H9 (cell line): ENCODE measurements at regions not wholly inside any gene's neighbourhood (a gene's known extent, or its start where the extent isn't known, plus 50 kb on each side); places are given as distances from the start of the nearest gene placed in this dataset.

ENCODE experiments used
- DNase-seq: peaks from one replicate; pipeline ENCODE4 v3.0.0-alpha.2; 2017
- H2AFZ ChIP-seq: one replicate; pipeline ENCODE4 v1.6.1; 2013; ENCODE audit warnings: mild to moderate bottlenecking, low read length, control low read depth, moderate library complexity
- H2AK5ac ChIP-seq: 2 replicates; pipeline ENCODE4 v1.6.1; 2013; ENCODE audit warnings: low read length, control low read depth, mixed read lengths; ENCODE audit not compliant: insufficient read length
- H2BK120ac ChIP-seq: one replicate; pipeline ENCODE4 v1.6.1; 2013; ENCODE audit warnings: low read depth, mild to moderate bottlenecking, low read length, control low read depth, inconsistent platforms; ENCODE audit not compliant: poor library complexity, severe bottlenecking
- H2BK12ac ChIP-seq: 2 replicates; pipeline ENCODE4 v1.6.1; 2013; ENCODE audit warnings: low read length, control low read depth, mixed read lengths, low read depth; ENCODE audit not compliant: insufficient read length
- H2BK15ac ChIP-seq: 2 replicates; pipeline ENCODE4 v1.6.1; 2013; ENCODE audit warnings: low read depth, low read length, control low read depth
- H2BK20ac ChIP-seq: one replicate; pipeline ENCODE4 v1.6.1; 2013; ENCODE audit warnings: low read depth, mild to moderate bottlenecking, low read length, control low read depth, inconsistent platforms; ENCODE audit not compliant: poor library complexity, severe bottlenecking
- H2BK5ac ChIP-seq: 2 replicates; pipeline ENCODE4 v1.6.1; 2013; ENCODE audit warnings: low read length, control low read depth, mixed read lengths; ENCODE audit not compliant: insufficient read length
- H3K14ac ChIP-seq: 2 replicates; pipeline ENCODE4 v1.6.1; 2013; ENCODE audit warnings: low read length, control low read depth; ENCODE audit not compliant: insufficient read depth
- H3K18ac ChIP-seq: 2 replicates; pipeline ENCODE4 v1.6.1; 2013; ENCODE audit warnings: low read depth, mild to moderate bottlenecking, mixed read lengths, low read length, control low read depth; ENCODE audit not compliant: insufficient read length
- H3K23ac ChIP-seq: 2 replicates; pipeline ENCODE4 v1.6.1; 2013; ENCODE audit warnings: low read length, control low read depth, mixed read lengths, low read depth; ENCODE audit not compliant: insufficient read length
- H3K23me2 ChIP-seq: 2 replicates; pipeline ENCODE4 v1.6.1; 2013; ENCODE audit warnings: low read depth, mild to moderate bottlenecking, mixed read lengths, low read length, control low read depth; ENCODE audit not compliant: insufficient read length, poor library complexity, severe bottlenecking
- H3K27ac ChIP-seq: 2 replicates; pipeline ENCODE4 v1.5.1; 2013; ENCODE audit warnings: low read length, control low read depth, mixed read lengths, low read depth; ENCODE audit not compliant: insufficient read length
- H3K27me3 ChIP-seq: 2 replicates; pipeline ENCODE4 v1.6.1; 2013; ENCODE audit warnings: low read length, control low read depth, inconsistent platforms; ENCODE audit not compliant: insufficient read depth
- H3K4ac ChIP-seq: 2 replicates; pipeline ENCODE4 v1.6.1; 2013; ENCODE audit warnings: low read depth, mild to moderate bottlenecking, control low read depth, inconsistent platforms, low read length, moderate library complexity
- H3K4me1 ChIP-seq: 2 replicates; pipeline ENCODE4 v1.6.1; 2013; ENCODE audit warnings: low read length, control low read depth, inconsistent platforms; ENCODE audit not compliant: insufficient read depth
- H3K4me2 ChIP-seq: 2 replicates; pipeline ENCODE4 v1.6.1; 2013; ENCODE audit warnings: low read length, control low read depth, mixed read lengths; ENCODE audit not compliant: insufficient read length, insufficient read depth
- H3K56ac ChIP-seq: 2 replicates; pipeline ENCODE4 v1.6.1; 2013; ENCODE audit warnings: low read depth, mild to moderate bottlenecking, mixed read lengths, low read length, control low read depth; ENCODE audit not compliant: insufficient read length
- H3K79me1 ChIP-seq: 2 replicates; pipeline ENCODE4 v1.6.1; 2013; ENCODE audit warnings: low read depth, mild to moderate bottlenecking, moderate library complexity, low read length, control low read depth, inconsistent platforms; ENCODE audit not compliant: insufficient read depth, poor library complexity, severe bottlenecking
- H3K79me2 ChIP-seq: 2 replicates; pipeline ENCODE4 v1.6.1; 2013; ENCODE audit warnings: low read length, control low read depth, inconsistent platforms; ENCODE audit not compliant: insufficient read depth
- H3K9ac ChIP-seq: 2 replicates; pipeline ENCODE4 v1.6.1; 2013; ENCODE audit warnings: low read length, control low read depth, mixed read lengths; ENCODE audit not compliant: insufficient read length; ENCODE audit errors: extremely low read depth
- H3K9me3 ChIP-seq: one replicate; pipeline ENCODE4 v1.6.1; 2013; ENCODE audit warnings: low read depth, low read length, inconsistent platforms; ENCODE audit not compliant: control insufficient read depth
- H3T11ph ChIP-seq: one replicate; pipeline ENCODE4 v1.6.1; 2013; ENCODE audit warnings: mild to moderate bottlenecking, low read length, control low read depth, inconsistent platforms
- H4K20me1 ChIP-seq: one replicate; pipeline ENCODE4 v1.6.1; 2013; ENCODE audit not compliant: control insufficient read depth, insufficient read length, insufficient read depth
- H4K5ac ChIP-seq: 2 replicates; pipeline ENCODE4 v1.6.1; 2013; ENCODE audit warnings: low read depth, mild to moderate bottlenecking, mixed read lengths, low read length, control low read depth; ENCODE audit not compliant: insufficient read length
- H4K8ac ChIP-seq: replicated peaks from 2 replicates; pipeline ENCODE4 v1.6.1; 2013; ENCODE audit warnings: low read length, control low read depth, mixed read lengths, low read depth; ENCODE audit not compliant: insufficient read length
- H4K91ac ChIP-seq: 2 replicates; pipeline ENCODE4 v1.6.1; 2013; ENCODE audit warnings: low read depth, mild to moderate bottlenecking, moderate library complexity, mixed read lengths, low read length, control low read depth; ENCODE audit not compliant: insufficient read length
- H3K27ac Mint-ChIP-seq, 3 experiments: 2 replicates in 2 of 3; 3 replicates in 1 of 3; pipeline ENCODE4 v1.8.0; 2020 to 2021; ENCODE audit warnings: mixed read lengths in 3 of 3, mild to moderate bottlenecking in 1 of 3, moderate library complexity in 1 of 3
- H3K27me3 Mint-ChIP-seq: 2 replicates; pipeline ENCODE4 v1.8.0; 2021; ENCODE audit warnings: low read depth, mild to moderate bottlenecking, moderate library complexity, mixed read lengths
- H3K36me3 Mint-ChIP-seq, 3 experiments: 2 replicates in 2 of 3; 3 replicates in 1 of 3; pipeline ENCODE4 v1.8.0; 2020 to 2021; ENCODE audit warnings: low read depth in 3 of 3, mixed read lengths in 3 of 3; ENCODE audit not compliant: insufficient read depth in 1 of 3
- H3K4me1 Mint-ChIP-seq, 2 experiments: 2 replicates each; pipeline ENCODE4 v1.8.0; 2020; ENCODE audit warnings: mixed read lengths in 2 of 2
- H3K4me3 Mint-ChIP-seq, 2 experiments: 2 replicates in 1 of 2; 3 replicates in 1 of 2; pipeline ENCODE4 v1.8.0; 2020 to 2021; ENCODE audit warnings: mild to moderate bottlenecking in 2 of 2, mixed read lengths in 2 of 2, moderate library complexity in 1 of 2
- H3K9me3 Mint-ChIP-seq, 2 experiments: 2 replicates in 1 of 2; 3 replicates in 1 of 2; pipeline ENCODE4 v1.8.0; 2020; ENCODE audit warnings: mild to moderate bottlenecking in 2 of 2, mixed read lengths in 2 of 2, moderate library complexity in 1 of 2
- WGBS: extraction: QIAGEN DNeasy Blood & Tissue Kit; methylation state at CpG from one replicate; pipeline ENCODE4 v1.1.7; 2013; ENCODE audit warnings: missing lambda C conversion rate, low lambda C conversion rate, mixed read lengths; ENCODE audit not compliant: insufficient read length; ENCODE audit errors: extremely low coverage; 5-methylcytosine and 5-hydroxymethylcytosine counted together
- TF ChIP-seq, protein P1 (sequence below): fragments of 200-600 bp; sonication (generic); conservative IDR thresholded peaks from 3 replicates; pipeline ENCODE4 v1.8.0; 2021; ENCODE audit warnings: antibody characterized with exemption, mild to moderate bottlenecking

DNA sequence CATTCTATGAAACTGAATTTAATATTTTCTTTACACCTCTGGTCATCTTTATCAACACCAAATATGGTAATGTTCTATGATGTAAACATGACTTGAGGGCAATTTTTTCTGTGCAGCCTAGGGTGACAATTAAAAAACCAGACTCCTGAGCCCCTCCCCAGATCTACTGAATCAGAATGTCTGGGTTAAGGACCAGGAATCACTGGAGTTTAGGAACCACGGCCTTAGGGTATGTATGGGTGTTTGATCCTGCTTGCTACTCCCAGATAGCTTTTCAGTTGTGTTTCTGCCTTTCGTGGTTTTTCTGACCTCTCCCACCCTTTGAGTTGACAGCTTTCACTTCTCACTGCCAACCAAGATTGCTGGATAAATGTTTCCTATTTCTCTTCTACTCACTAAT is 332.2 kb downstream of the DHX15 start:
- H2BK15ac ChIP-seq = no peak overlapping the region
- H3K27ac ChIP-seq = no peak overlapping the region
- peaks cover 9% of the 10 kb centered on the region; the same call in 1 of the 2 replicates for H3K4me1 ChIP-seq
- no peak for DNase-seq
- no peaks in the 10 kb centered on the region for H3K36me3 Mint-ChIP-seq
- H3K27me3 ChIP-seq = no peaks in the 10 kb centered on the region
- H3K4me2 ChIP-seq = no peak overlapping the region
- no peaks in the 10 kb centered on the region for H3K23me2 ChIP-seq
- no peak overlapping the region for H4K8ac ChIP-seq
- H4K91ac ChIP-seq = no peak overlapping the region
- H3T11ph ChIP-seq = no peak overlapping the region
- no peaks in the 10 kb centered on the region for H3K9me3 Mint-ChIP-seq
- no peaks in the 10 kb centered on the region for H4K20me1 ChIP-seq
- no peak overlapping the region for H3K4me3 Mint-ChIP-seq
- H3K18ac ChIP-seq = no peak overlapping the region
- no peak overlapping the region for H2BK20ac ChIP-seq
- no peaks in the 10 kb centered on the region for H3K79me2 ChIP-seq
- no peak overlapping the region for H2BK12ac ChIP-seq
- no peak overlapping the region for H3K4ac ChIP-seq
- no peak overlapping the region for H3K56ac ChIP-seq
- no peak overlapping the region for H4K5ac ChIP-seq
- no peaks in the 10 kb centered on the region for H3K79me1 ChIP-seq
- H3K14ac ChIP-seq = no peak overlapping the region
- peaks cover 29 to 33% of the 10 kb centered on the region in 2 experiments for H3K4me1 Mint-ChIP-seq
- no peak overlapping the region for H3K9ac ChIP-seq
- no peaks in the 10 kb centered on the region; the same call in 1 of the 2 replicates for H3K27me3 Mint-ChIP-seq
- no peak overlapping the region for H3K23ac ChIP-seq
- no peak overlapping the region for H2AFZ ChIP-seq
- no peak overlapping the region for H2BK120ac ChIP-seq
- no peak overlapping the region for H2AK5ac ChIP-seq
- no CpG with 5 or more reads among the region's 2 CpGs for WGBS
- H3K27ac Mint-ChIP-seq = no peak overlapping the region; a peak in 1 of 7 replicates
- no peaks in the 10 kb centered on the region for H3K9me3 ChIP-seq
- TF ChIP-seq, protein P1, sequence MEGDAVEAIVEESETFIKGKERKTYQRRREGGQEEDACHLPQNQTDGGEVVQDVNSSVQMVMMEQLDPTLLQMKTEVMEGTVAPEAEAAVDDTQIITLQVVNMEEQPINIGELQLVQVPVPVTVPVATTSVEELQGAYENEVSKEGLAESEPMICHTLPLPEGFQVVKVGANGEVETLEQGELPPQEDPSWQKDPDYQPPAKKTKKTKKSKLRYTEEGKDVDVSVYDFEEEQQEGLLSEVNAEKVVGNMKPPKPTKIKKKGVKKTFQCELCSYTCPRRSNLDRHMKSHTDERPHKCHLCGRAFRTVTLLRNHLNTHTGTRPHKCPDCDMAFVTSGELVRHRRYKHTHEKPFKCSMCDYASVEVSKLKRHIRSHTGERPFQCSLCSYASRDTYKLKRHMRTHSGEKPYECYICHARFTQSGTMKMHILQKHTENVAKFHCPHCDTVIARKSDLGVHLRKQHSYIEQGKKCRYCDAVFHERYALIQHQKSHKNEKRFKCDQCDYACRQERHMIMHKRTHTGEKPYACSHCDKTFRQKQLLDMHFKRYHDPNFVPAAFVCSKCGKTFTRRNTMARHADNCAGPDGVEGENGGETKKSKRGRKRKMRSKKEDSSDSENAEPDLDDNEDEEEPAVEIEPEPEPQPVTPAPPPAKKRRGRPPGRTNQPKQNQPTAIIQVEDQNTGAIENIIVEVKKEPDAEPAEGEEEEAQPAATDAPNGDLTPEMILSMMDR = no peak
- H2BK5ac ChIP-seq = no peak overlapping the region
